ENCODE measurements at regions not wholly inside any gene's neighbourhood (a gene's known extent, or its start where the extent isn't known, plus 50 kb on each side); places are given as distances from the start of the nearest gene placed in this dataset.

GRCh38 chr13:67377919-67378318 lies 147.8 kb upstream of the PCDH9 start:
- no peaks in the 10 kb centered on the region for H3K27me3 Mint-ChIP-seq
- CTCF ChIA-PET: no interaction called here
- DNase-seq (no peak), ATAC-seq (no peak)
- no peaks in the 10 kb centered on the region for H3K4me1 Mint-ChIP-seq (ENCODE audit: low read depth)
- POLR2A ChIA-PET: no interaction called here
- no peak for TF ChIP-seq CTCF (IDR thresholded peaks at IDR 0.05)
- no peak overlapping the region for H3K4me3 Mint-ChIP-seq
- intact Hi-C loops (cut with micrococcal nuclease): no loop called here
- H3K36me3 Mint-ChIP-seq (ENCODE audit: low read depth): no peaks in the 10 kb centered on the region
- no peak overlapping the region for H3K27ac Mint-ChIP-seq
- no peaks in the 10 kb centered on the region for H3K9me3 Mint-ChIP-seq

GRCh38 chr13:67374391-67374790 lies 144.3 kb upstream of the PCDH9 start:
- ChIA-PET CTCF (no interaction called here), POLR2A (no interaction called here)
- no peaks in the 10 kb centered on the region for H3K36me3 Mint-ChIP-seq (ENCODE audit: low read depth)
- H3K4me3 Mint-ChIP-seq: no peak overlapping the region
- intact Hi-C loops (cut with micrococcal nuclease): no loop called here
- no peak overlapping the region for H3K27ac Mint-ChIP-seq
- no peak for TF ChIP-seq CTCF (IDR thresholded peaks at IDR 0.05)
- no peak for DNase-seq
- no peak for ATAC-seq
- no peaks in the 10 kb centered on the region for H3K27me3 Mint-ChIP-seq
- H3K9me3 Mint-ChIP-seq: peaks cover 2% of the 10 kb centered on the region
- H3K4me1 Mint-ChIP-seq (ENCODE audit: low read depth): no peaks in the 10 kb centered on the region

- no peak for ATAC-seq
- Mint-ChIP-seq H3K27ac (no peak overlapping the region), H3K4me1 (ENCODE audit: low read depth) (no peaks in the 10 kb centered on the region), H3K27me3 (no peaks in the 10 kb centered on the region), H3K9me3 (peaks cover 2% of the 10 kb centered on the region), H3K4me3 (no peak overlapping the region), H3K36me3 (ENCODE audit: low read depth) (no peaks in the 10 kb centered on the region)
- TF ChIP-seq CTCF (IDR thresholded peaks at IDR 0.05): no peak
- DNase-seq: no peak
- CTCF ChIA-PET: no interaction called here
- intact Hi-C loops (cut with micrococcal nuclease): no loop called here
- POLR2A ChIA-PET: no interaction called here
These were observed 142.8 kb upstream of the PCDH9 start for GRCh38 chr13:67372868-67373464.

GRCh38 chr13:67369895-67370660 lies 139.9 kb upstream of the PCDH9 start:
- TF ChIP-seq CTCF (IDR thresholded peaks at IDR 0.05): no peak
- no peaks in the 10 kb centered on the region for H3K27me3 Mint-ChIP-seq
- DNase-seq (no peak), ATAC-seq (no peak)
- intact Hi-C loops (cut with micrococcal nuclease): no loop called here
- CTCF ChIA-PET: no interaction called here
- no peak overlapping the region for H3K27ac Mint-ChIP-seq
- H3K4me1 Mint-ChIP-seq (ENCODE audit: low read depth): no peaks in the 10 kb centered on the region
- H3K9me3 Mint-ChIP-seq: peaks cover 4% of the 10 kb centered on the region
- H3K36me3 Mint-ChIP-seq (ENCODE audit: low read depth): no peaks in the 10 kb centered on the region
- no peak overlapping the region for H3K4me3 Mint-ChIP-seq
- POLR2A ChIA-PET: no interaction called here

- ATAC-seq: no peak
- ChIA-PET CTCF (interaction anchor here (0.7 kb wide), 1 partner anchor 233 kb away, joined by 3 read pairs; no protein-coding TSS in a partner anchor), POLR2A (no interaction called here)
- Mint-ChIP-seq H3K27ac (no peak overlapping the region), H3K4me3 (no peak overlapping the region), H3K4me1 (ENCODE audit: low read depth) (no peaks in the 10 kb centered on the region), H3K27me3 (no peaks in the 10 kb centered on the region), H3K36me3 (ENCODE audit: low read depth) (no peaks in the 10 kb centered on the region), H3K9me3 (peaks cover 5% of the 10 kb centered on the region)
- no peak for DNase-seq
- intact Hi-C loops (cut with micrococcal nuclease): no loop called here
- no peak for TF ChIP-seq CTCF (IDR thresholded peaks at IDR 0.05)
These were observed 137.3 kb upstream of the PCDH9 start for GRCh38 chr13:67367399-67367798.

Measured in activated CD8-positive, alpha-beta T cell treated with anti-CD3 and anti-CD28 coated beads for 36 hours (primary cell).